Inferior parietal cortex (tissue), 1 donor: ENCODE measurements at regions not wholly inside any gene's neighbourhood (a gene's known extent, or its start where the extent isn't known, plus 50 kb on each side); places are given as distances from the start of the nearest gene placed in this dataset.
"Not testable (repeated sequence)": the region's sequence is repeated elsewhere in the genome, so short reads cannot be mapped to it uniquely, and the experiment has no call there.

Source experiments
- DNase-seq: peaks from one replicate; pipeline ENCODE4 v3.0.0-alpha.2; 2016; ENCODE audit errors: extremely low spot score

DNA sequence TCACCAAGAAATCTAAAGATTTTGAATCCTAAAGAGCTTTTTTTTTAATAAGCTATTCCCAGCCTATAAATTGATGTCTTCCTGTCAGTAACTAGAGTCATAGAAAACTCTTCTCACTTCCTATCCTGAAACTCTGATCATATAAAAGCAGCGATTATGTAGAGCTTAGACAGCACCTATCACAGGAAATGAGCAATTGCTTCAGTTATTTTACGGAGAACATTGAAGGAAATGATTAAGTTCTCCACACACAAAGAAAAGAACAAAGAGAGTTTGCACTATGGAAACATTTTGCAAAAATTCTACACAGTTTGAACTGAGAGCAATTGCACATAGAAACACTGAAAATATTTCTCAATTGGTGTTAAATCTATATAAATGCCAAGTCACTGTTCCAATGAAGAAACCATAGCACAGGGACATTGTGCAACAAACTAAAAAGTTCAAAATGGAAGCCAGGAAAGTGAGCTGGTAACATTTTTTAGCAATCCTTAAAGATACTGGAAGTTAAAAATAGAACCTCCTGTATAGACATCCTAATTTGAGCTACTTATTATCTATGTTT is 291.5 kb upstream of the ARHGEF26 start:
- DNase-seq, result no peak

DNA sequence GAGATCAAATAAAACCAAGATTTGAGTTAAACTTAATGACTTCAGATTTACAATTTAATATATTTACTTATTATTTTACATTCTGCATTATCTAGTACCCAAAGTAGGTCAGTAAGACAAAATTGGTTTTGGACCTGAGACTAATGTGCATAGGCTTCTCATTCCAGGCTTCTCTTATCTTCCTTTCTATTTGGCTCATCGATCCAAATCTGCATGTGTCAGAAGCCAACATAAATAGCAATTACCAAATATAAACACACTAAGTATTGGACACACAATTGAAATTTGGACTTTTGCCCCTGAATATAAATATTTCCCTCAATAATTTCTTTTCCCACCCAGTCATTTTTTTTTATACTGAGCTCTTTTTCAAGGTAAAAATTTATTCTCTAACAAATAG is 290.6 kb upstream of the ARHGEF26 start:
- DNase-seq, result no peak

DNA sequence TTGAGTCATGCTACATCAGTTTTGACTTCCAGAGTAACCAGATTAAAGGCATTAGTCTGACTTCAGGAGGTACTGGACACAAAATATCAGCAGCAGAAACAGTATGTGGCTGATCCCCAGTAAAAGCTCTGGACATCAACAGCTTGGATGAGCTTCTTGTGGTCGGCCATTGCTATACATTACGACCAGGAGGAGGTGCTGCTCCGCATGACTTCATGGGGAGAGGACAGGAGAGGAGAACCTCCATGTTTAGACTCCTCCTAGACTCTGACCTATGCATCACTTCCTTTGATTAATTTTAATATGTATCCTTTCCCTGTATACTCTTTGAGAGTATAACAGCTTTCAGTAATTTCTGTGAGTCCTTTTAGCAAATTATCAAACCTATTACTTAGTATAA is 285.6 kb upstream of the ARHGEF26 start:
- no peak for DNase-seq

DNA sequence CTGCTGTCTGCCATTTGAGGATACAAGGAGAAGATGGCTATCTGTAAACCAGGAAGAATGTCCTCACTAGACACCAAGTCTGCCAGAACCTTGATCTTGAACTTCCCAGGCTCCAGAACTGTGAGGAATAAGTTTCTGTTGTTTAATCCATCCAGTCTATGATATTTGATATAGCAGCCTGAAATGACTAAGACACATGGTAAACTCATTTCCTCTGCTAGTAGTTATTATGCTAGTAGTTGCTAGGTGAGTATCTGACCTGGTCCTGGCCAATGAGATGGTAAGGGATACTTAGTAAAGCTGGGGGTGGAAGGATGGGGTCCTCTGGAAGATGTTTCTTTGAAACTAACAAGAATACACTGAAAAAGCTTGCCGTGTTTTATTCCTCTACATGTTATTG is 280.7 kb upstream of the ARHGEF26 start:
- no peak for DNase-seq

DNA sequence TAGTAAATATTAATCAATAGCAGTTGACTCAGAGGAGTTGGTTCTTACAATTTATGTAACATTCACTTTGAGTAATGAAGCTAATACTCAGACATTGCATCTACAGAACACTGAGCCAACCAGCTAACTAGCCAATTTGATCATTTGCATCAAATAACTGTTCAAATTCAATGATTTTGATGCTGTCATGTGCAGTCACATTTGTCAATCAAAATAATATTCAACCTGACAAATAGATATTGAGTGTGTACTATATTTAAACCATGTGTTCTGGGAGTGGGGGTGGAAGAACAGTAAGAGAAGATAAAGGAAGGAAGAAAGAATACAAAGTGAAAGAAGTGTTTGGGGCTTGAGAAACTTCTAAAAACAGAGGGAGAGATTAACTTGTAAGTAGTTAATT is 277.2 kb upstream of the ARHGEF26 start:
- no peak for DNase-seq

DNA sequence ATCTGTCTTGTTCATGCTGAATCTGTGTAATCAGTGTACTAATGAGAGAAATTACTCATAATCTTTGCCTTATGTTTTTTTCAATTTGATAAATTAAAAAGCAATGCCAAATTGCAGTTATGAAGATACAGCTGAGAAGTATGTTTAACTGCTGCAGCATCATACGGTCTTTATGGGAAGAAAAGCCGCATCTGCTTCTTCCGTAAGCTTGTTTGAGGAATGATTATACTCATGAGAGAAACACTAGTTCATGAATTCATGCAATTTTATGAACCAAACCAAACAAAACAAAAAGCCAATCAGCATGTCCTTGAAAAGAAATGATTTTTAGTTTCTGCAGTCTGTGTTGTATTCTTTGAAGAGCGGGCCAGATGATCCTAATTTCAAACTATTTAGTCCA is 275.9 kb upstream of the ARHGEF26 start:
- no peak for DNase-seq

DNA sequence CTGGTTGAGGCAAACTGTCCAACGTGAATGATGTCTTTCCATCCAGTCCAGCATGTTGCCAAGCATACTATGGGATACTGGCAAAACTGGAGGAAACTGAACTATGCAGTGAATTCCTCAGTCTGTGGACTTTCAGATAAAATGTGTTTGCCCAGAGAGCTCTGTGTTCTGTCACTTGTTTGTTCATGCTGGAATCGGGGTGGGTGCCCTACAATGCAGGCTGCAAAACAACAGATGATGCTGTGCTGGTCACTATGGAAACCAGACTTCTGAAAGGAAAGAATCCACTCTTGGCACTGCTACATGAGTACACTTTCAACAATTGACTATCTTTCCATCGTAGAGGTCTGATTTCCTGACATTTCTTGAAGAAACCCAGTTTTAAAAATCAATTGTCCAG is 272.5 kb upstream of the ARHGEF26 start:
- DNase-seq, result peak; percentile 33

DNA sequence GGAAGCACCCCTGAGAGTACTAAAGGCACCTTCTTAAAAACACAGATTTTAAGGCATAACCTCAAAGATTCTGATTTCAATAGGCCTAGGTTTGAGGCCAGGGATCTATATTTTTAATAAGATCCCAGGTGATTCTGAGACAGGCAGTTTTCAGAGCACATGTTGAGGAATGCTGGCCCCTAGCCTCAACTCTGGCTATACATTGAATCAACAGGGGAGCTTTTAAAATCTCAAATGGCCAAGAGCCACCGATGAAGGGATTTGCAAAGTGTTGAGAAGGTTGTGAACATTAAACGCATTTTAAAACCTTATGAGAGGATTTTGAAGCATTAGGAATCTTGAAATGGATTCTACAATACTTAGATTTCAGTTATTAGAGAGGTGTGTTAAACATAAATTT is 268.8 kb upstream of the ARHGEF26 start:
- no peak for DNase-seq

DNA sequence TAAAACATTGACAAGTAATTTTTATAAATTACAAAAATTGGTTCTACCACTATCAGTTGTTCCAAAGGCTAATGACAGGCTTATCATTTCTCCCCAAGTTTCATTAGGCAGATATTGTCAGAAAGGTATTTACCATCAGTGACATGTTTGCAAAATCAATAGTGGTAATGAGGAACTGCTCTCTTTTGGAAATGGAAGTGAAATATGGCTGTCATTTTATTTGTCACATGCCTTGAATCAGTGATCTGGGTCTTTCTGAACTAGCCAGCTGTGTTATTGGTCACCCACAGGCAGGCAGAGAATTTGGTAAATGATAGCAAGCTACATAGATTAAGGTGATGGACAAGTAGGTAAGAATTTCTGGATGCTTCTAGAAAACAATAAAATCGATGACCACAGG is 268.0 kb upstream of the ARHGEF26 start:
- DNase-seq, result no peak

DNA sequence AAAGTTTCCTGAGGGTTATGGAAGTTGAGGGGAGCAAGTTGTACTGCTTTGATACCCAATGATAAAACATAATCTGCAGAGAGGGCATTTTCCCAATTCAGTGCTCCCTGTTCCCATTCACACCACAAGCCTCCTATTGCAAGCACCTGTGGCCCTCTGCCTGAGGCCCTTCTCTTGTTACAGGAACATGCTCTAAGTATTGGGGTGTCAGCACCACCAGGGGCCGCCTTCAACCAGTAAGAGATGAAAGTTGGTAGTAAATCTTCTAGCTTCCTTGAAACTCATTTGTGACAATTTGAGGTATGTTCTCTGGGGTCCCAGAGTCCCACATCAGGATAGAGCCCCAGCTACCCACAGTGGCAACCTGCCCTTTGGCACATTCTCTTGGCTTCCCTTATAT is 265.4 kb upstream of the ARHGEF26 start:
- DNase-seq, result no peak

DNA sequence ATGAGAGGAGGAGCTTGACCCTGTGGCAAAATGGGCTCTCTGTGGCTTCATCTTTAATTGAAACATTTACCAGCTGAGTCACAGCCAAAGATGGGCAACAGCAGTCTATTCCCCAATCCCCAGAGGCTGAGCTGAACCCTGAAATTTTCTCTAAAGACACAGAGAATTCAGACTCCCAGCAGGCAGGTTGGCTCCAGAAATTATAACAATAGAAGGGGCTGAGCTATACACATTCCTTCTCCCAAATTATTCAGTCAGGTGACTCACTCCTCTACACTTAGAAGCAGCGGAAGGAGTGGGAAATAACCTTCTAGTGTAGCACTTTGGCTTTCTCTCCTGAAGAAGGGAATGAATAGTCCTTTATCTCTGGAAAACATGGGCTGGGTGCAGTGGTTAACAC is 264.3 kb upstream of the ARHGEF26 start:
- DNase-seq, result no peak

DNA sequence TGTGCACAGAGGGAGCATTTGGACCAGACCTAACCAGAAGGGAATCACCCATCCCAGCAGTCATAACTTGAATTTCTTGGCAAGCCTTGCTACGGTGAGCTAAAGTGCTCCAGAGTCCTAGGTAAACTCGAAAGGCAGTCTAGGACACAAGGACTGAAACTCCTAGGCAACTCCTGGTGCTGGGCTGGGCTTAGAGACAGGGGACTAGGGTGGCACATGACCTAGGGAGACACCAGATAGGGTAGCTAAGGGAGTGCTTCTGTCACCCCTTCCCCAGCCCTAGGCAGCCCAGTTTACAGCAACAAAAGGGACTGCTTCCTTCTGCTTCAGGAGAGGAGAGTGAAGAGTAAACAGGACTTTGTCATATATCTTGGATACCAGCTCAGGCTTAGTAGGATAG is 256.4 kb upstream of the ARHGEF26 start:
- no peak for DNase-seq

DNA sequence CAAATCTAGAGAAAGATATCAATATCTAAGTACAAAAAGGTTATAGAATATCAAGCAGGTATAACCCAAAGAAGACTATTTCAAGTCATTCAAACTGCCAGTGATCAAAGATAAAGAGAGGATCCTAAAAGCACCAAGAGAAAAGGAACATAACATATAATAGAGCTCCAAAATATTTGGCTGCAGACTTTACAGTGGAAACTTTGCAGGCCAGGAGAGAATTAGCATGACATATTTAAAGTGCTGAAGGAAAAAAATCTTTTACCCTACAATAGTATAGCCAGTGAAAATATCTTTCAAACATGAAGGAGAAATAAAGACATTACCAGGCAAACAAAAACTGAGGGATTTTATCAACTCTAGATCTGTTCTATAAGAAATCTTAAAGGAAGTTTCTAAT is 254.3 kb upstream of the ARHGEF26 start:
- DNase-seq, result no peak

DNA sequence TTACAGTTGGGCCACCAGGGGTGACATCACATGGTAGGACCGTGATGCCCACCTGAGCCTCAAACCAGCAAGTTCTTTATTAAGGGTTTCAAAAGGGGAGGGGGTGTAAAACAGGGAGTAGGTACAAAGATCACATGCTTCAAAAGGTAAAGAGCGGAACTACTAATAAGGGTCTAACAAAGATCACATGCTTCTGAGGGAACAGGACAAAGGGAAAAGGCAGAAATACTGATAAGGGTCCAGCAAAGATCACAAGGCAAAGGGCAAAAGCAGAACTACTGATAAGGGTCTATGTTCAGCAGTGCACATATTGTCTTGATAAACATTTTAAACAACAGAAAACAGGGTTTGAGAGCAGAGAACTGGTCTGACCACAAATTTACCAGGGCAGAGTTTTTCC is 246.8 kb upstream of the ARHGEF26 start:
- DNase-seq, result not testable (repeated sequence)

DNA sequence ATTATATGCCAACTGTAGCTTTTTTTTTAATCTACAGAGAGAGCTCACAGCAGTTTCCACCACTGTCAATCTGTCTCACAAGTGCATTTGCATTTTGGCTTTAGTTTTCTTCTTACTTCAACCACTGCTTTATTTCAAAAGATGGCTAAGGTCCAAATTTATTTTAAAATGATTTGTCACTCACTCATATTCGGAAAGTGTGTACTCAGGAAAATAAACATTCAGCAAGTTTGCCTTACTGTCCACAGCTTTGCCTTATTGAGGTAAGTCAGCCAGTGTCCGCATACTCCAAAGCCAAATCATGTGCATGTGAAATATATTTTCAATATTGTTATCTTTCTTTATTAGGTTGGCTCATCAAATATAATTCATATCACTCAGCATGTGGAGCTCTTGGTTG is 240.7 kb upstream of the ARHGEF26 start:
- DNase-seq, result no peak

DNA sequence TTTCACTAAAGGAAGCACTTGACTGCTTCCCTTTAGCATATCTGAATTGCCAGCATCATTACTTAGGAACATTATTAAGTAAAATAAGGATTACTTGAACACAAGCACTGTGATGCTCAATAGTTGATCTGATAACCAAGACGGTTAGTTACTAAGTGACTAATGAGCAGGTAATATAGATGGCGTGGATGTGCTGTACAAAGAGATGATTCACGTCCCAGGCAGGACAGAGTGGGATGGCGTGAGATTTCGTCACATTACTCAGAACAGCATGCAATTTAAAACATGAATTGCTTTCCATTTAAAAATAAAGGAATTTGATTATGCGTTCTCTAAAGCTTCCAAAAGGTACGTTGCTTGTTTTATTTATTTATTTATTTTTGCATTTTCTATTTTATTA is 240.0 kb upstream of the ARHGEF26 start:
- no peak for DNase-seq

DNA sequence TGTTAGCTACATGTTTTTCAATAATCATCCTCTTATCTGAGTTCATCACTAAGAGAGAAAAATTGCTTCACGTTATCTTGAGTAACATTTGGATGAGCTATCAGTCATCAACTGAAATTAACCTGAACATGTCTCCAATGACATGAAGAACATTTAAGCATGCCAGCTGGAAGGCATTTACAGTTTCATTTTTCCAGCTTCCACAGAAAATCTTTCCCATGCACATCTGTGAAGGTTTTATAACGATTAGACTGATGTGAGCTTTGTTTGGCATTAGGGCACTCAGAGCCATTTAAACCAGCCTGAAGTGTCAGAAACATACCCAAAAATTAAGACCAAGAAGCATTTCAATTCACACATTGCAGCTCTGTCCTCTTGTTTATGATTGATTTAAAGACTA is 235.8 kb upstream of the ARHGEF26 start:
- DNase-seq, result no peak

DNA sequence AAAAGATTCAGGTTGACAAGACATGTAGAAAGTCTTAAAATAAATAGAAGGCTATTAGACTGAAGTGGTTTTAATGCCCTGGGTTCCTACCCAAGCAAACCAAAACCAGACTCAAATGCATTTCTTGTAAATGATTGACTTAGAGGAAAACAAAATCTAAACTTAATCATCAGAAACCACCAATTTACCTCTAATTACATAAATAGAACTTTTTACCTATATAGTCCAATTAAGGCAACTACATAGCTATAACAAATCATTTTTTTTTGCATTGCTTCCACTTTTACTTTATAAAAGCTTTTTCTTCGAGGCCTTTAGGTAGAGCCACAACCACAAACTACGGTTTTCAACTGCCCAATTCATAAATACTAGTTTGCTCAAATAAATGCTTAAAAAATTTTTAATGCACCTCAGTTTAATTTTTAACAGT is 231.3 kb upstream of the ARHGEF26 start:
- DNase-seq, result no peak

DNA sequence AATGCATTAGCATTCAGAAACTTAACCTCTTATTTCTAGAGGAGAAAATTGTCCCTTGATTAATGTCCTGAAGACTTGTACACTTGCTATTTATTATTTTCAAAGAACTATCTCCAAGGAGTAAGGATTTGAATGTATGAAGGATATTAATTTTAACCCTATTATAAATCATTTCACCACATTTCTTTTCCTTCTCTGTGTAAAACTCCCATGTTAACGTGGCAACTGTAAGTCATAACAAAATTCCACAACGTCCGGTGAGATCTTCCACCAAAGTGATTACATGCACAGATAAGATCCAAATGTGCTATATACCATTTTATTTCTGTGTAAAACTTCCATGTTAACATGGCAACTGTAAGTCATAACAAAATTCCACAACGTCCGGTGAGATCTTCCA is 229.1 kb upstream of the ARHGEF26 start:
- no peak for DNase-seq

DNA sequence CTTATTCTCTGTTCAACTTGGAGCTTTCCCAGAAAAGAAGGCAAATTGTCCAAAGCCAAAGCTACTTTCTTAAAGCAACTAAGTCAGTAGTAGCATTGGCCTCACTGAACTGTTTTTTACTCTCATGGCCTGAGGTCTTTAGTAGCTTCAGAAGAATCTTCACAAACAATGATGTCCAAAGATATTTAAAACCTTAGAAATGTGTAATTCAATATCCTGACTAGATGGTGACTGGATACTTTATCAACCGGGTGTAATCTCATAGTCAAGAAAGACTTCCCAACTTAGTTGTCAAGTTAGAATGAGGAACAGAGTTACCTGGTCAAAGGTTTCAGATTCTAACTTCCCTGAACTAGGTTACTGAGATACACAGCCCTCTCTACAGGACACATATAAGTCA is 226.3 kb upstream of the ARHGEF26 start:
- no peak for DNase-seq

DNA sequence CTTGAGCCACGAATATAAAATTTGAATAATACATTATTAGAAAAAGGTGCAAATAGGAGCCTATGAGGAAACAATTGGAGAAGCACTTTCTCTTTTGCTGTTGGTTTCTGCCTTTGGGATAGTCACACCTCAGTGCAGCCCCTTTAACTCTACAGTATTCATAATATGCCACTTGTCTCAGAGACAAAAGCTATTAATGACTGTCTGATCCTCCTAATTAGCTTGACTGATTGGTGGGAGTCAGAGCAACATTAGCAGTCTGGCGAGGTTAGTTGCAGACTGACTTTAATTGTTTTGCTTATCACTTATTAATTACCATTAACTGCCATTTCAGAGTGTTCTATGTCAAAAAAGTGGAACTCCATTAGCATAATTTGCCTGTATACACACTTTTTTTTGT is 225.0 kb upstream of the ARHGEF26 start:
- no peak for DNase-seq

DNA sequence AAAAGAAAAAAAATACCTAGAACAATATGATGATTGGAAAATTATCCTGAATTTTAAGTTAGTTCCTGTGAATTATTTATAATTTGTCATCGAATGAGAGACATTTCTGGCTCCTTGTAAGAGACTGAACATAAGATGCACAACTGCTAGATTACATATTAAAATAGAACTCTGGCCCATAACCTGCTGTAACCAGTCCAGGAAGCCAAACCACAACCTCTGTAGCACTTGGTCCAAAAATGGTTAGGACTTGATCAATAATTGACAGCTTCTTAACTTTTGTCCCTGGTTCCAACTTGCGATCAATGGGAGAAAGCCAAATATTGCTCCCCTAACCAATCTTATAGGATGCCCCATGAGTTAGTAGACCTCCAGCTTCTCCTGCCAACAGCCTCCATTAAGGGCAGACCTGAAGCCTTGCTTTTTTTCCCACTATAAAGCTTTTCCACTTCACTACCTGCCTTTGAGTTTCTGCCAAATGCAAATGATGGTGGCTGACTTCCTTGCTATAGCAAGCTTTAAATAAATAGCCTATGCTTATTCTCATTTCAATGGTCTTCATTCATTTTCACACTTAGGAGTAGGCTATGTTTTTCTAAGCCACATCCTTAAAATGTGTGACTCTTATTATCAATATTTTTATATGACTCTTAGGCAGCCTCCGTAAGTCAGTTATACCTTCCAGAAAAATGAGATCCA is 224.0 kb upstream of the ARHGEF26 start:
- DNase-seq, result no peak

DNA sequence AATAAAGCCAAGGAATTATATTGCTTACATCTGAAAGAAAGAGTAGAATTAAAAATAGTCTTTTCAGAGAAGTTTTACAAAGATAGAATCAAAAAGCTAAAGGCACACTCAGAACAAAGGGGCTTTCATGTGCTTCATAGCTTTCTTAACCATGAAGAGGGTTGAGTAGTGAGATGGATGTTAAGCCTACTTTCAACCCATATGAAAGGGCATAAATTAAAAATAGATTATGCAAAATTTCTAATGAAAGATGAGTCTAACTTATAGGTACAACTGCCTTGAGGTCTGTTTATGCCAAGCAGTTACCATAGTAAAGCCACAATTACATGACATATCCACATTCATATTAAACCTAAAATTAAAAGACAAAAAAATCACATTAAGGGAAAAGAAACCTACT is 223.3 kb upstream of the ARHGEF26 start:
- DNase-seq, result no peak

DNA sequence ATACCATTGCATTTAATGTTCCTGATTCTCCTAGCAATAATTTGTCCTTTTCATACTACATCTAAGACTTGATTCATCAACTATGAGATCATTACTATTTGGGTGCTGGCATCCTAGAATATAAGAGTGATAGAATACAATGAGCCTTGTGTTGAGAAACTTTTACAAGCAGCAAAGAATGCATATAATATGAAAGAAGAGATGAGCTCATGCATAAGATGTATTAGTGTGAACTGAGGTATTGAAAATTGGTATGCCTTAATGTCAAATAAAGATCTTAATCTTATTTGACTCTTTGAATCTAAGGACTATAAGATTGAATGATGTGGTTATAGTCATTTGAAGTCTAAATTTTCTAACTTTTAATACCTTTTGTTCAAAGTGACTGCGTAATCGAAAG is 220.0 kb upstream of the ARHGEF26 start:
- no peak for DNase-seq
